B cell (primary cell): ENCODE measurements at regions not wholly inside any gene's neighbourhood (a gene's known extent, or its start where the extent isn't known, plus 50 kb on each side); places are given as distances from the start of the nearest gene placed in this dataset.

ENCODE experiments used
- ATAC-seq: fragments of 200-7000 bp; cut with Tn5 transposase; one replicate; pipeline ENCODE4 v1.10.0; 2021; ENCODE audit warnings: low read depth, mild to moderate bottlenecking, moderate number of reproducible peaks, moderate library complexity
- CTCF ChIA-PET: fragments of 350-600 bp; sonication (Branson Sonifier 250); formaldehyde crosslinking; loops from one replicate; lab custom pipeline; 2021; ENCODE audit warnings: antibody characterized with exemption, inconsistent platforms; lab: Charles Lee
- POLR2A ChIA-PET: fragments of 350-600 bp; sonication (Branson Sonifier 250); formaldehyde crosslinking; loops from one replicate; lab custom pipeline; 2021; ENCODE audit warnings: antibody characterized with exemption; lab: Charles Lee
- DNase-seq: peaks from one replicate; pipeline ENCODE4 v3.0.0; 2013
- H2AFZ ChIP-seq: 2 replicates; pipeline ENCODE4 v1.6.1; 2012; ENCODE audit warnings: mild to moderate bottlenecking, low read depth, low read length; ENCODE audit not compliant: insufficient read depth, poor library complexity, severe bottlenecking
- H3K27ac ChIP-seq, 2 donors: 1 replicate in 1 of 2; 2 replicates in 1 of 2; pipeline ENCODE4 v1.5.1; 2012 to 2013; ENCODE audit warnings: low read length in 2 of 2, mild to moderate bottlenecking in 2 of 2, moderate library complexity in 1 of 2
- H3K27me3 ChIP-seq, 4 experiments: fragments of 200-600 bp in 1 of 4; sonication (generic) in 1 of 4; replicated peaks in 1 of 4; 1 replicate in 2 of 4; 2 replicates in 2 of 4; pipeline versions ENCODE4 v1.6.1 to v1.7.0; 2013 to 2016; ENCODE audit warnings: low read length in 3 of 4, mild to moderate bottlenecking in 2 of 4, mixed read lengths in 1 of 4, moderate library complexity in 1 of 4; ENCODE audit not compliant: insufficient read depth in 4 of 4, control insufficient read depth in 3 of 4; ENCODE audit errors: control extremely low read depth in 1 of 4
- H3K36me3 ChIP-seq, 2 experiments: replicated peaks in 1 of 2; 1 replicate in 1 of 2; 2 replicates in 1 of 2; pipeline versions ENCODE4 v1.6.1 to v1.7.1; 2013; ENCODE audit warnings: low read length in 1 of 2; ENCODE audit not compliant: insufficient read depth in 2 of 2, control insufficient read depth in 1 of 2; ENCODE audit errors: control extremely low read depth in 1 of 2, extremely low read depth in 1 of 2
- H3K4me1 ChIP-seq, 2 donors: fragments of 200-600 bp in 1 of 2; sonication (generic) in 1 of 2; 1 replicate in 1 of 2; 2 replicates in 1 of 2; pipeline versions ENCODE4 v1.5.1 to v1.6.1; 2013 to 2017; ENCODE audit warnings: low read length in 2 of 2; ENCODE audit not compliant: control insufficient read depth in 2 of 2, insufficient read depth in 2 of 2
- H3K4me2 ChIP-seq: replicated peaks from 2 replicates; pipeline ENCODE3; 2012; ENCODE audit warnings: mild to moderate bottlenecking, low read depth, low read length; ENCODE audit not compliant: poor library complexity, severe bottlenecking
- H3K4me3 ChIP-seq, 5 experiments: fragments of 200-600 bp in 1 of 5; sonication (generic) in 1 of 5; 1 replicate in 3 of 5; 2 replicates in 2 of 5; pipeline versions ENCODE4 v1.5.1 to v1.7.0; 2011 to 2016; ENCODE audit warnings: low read length in 4 of 5, mild to moderate bottlenecking in 4 of 5, low read depth in 2 of 5, control low read depth in 1 of 5, moderate library complexity in 1 of 5; ENCODE audit not compliant: insufficient read depth in 1 of 5; ENCODE audit errors: control extremely low read depth in 1 of 5, extremely low read depth in 1 of 5
- H3K79me2 ChIP-seq: fragments of 200-600 bp; sonication (generic); one replicate; pipeline ENCODE4 v1.6.0; 2016; ENCODE audit warnings: low read length; ENCODE audit not compliant: control insufficient read depth, insufficient read depth
- H3K9ac ChIP-seq: fragments of 200-600 bp; sonication (generic); 2 replicates; pipeline ENCODE4 v1.6.1; 2017; ENCODE audit warnings: mild to moderate bottlenecking, low read length, moderate library complexity
- H3K9me3 ChIP-seq, 3 donors: one replicate each; pipeline versions ENCODE4 v1.6.1 to v1.7.1; 2013; ENCODE audit warnings: low read length in 2 of 3; ENCODE audit not compliant: control insufficient read depth in 2 of 3, insufficient read depth in 1 of 3; ENCODE audit errors: control extremely low read depth in 1 of 3
- H4K20me1 ChIP-seq: 2 replicates; pipeline ENCODE4 v1.6.0; 2012; ENCODE audit warnings: mild to moderate bottlenecking, low read length; ENCODE audit not compliant: insufficient read depth, control insufficient read depth, poor library complexity, severe bottlenecking
- H3K27ac Mint-ChIP-seq: one replicate; pipeline ENCODE4 v1.8.0; 2021; ENCODE audit warnings: mixed read lengths
- H3K27me3 Mint-ChIP-seq: one replicate; pipeline ENCODE4 v1.8.0; 2021; ENCODE audit warnings: mixed read lengths
- H3K4me1 Mint-ChIP-seq: one replicate; pipeline ENCODE4 v1.8.0; 2021; ENCODE audit warnings: mixed read lengths
- H3K4me3 Mint-ChIP-seq: one replicate; pipeline ENCODE4 v1.8.0; 2021; ENCODE audit warnings: mixed read lengths
- H3K9me3 Mint-ChIP-seq: one replicate; pipeline ENCODE4 v1.8.0; 2022; ENCODE audit warnings: mixed read lengths; ENCODE audit not compliant: insufficient read depth
- CTCF ChIP-seq: fragments of 200-600 bp; IDR thresholded peaks from one replicate; pipeline ENCODE4 v1.8.0; 2022; ENCODE audit warnings: antibody characterized with exemption, mild to moderate bottlenecking
- EZH2 ChIP-seq: IDR thresholded peaks from 2 replicates; pipeline ENCODE4 v1.6.1; 2012; ENCODE audit warnings: borderline replicate concordance, low read depth, mild to moderate bottlenecking, moderate library complexity, low read length; ENCODE audit not compliant: insufficient read depth, poor library complexity, severe bottlenecking
- WGBS: methylation state at CpG from one replicate; pipeline ENCODE4 v1.1.5; 2013; ENCODE audit warnings: missing lambda C conversion rate; ENCODE audit not compliant: insufficient coverage; 5-methylcytosine and 5-hydroxymethylcytosine counted together
- intact Hi-C: fragments of 100-400 bp; cut with micrococcal nuclease; formaldehyde crosslinking; loops from one replicate; pipeline ENCODE4 v1.10.0; 2022

- Histone ChIP-seq H4K20me1 (no peaks in the 10 kb centered on the region), H3K27ac (no peak overlapping the region), H3K9me3 (no peaks in the 10 kb centered on the region), H3K9ac (peak overlapping the region; percentile 5), H3K79me2 (no peaks in the 10 kb centered on the region), H3K27me3 (no peaks in the 10 kb centered on the region), H3K4me1 (peaks cover 8 to 11% of the 10 kb centered on the region in 2 donors), H3K4me2 (peak overlapping the region; percentile 41), H3K36me3 (no peaks in the 10 kb centered on the region), H2AFZ (peak overlapping the region; percentile 34), H3K4me3 (no peak overlapping the region)
- no peak for ATAC-seq
- Mint-ChIP-seq H3K27me3 (peaks cover 4% of the 10 kb centered on the region), H3K27ac (no peak overlapping the region), H3K4me3 (peak overlapping the region; percentile 2), H3K9me3 (no peaks in the 10 kb centered on the region), H3K4me1 (peaks cover 11% of the 10 kb centered on the region)
- CTCF ChIA-PET, result interaction anchor here (0.5 to 1.1 kb wide), 2 partner anchors 37 to 212 kb away, joined by 3 read pairs; no protein-coding TSS in a partner anchor
- POLR2A ChIA-PET, result no interaction called here
- peak; percentile 30 for DNase-seq
- intact Hi-C loops, result no loop called here
- TF ChIP-seq EZH2, result no peak
- no peak for TF ChIP-seq CTCF
- 61% methylated on average over 6 of the region's 9 CpGs for WGBS
These were observed 357.0 kb downstream of the GADD45G start for GRCh38 chr9:89961616-89962341.

- H3K79me2 ChIP-seq, result no peaks in the 10 kb centered on the region
- CTCF ChIA-PET, result no interaction called here
- no peak overlapping the region for H3K27ac ChIP-seq
- no peak overlapping the region for H3K27ac Mint-ChIP-seq
- H3K27me3 Mint-ChIP-seq, result peaks cover 7% of the 10 kb centered on the region
- H2AFZ ChIP-seq, result no peak overlapping the region
- peaks cover 8 to 11% of the 10 kb centered on the region in 2 donors for H3K4me1 ChIP-seq
- H3K9ac ChIP-seq, result no peak overlapping the region
- no peaks in the 10 kb centered on the region for H3K27me3 ChIP-seq
- ATAC-seq (no peak), DNase-seq (no peak)
- no peak overlapping the region for H3K4me3 ChIP-seq
- no peaks in the 10 kb centered on the region for H3K9me3 ChIP-seq
- H3K4me2 ChIP-seq, result no peak overlapping the region
- peaks cover 11% of the 10 kb centered on the region for H3K4me1 Mint-ChIP-seq
- no peaks in the 10 kb centered on the region for H3K9me3 Mint-ChIP-seq
- H3K36me3 ChIP-seq, result no peaks in the 10 kb centered on the region
- H3K4me3 Mint-ChIP-seq, result no peak overlapping the region
- WGBS, result 87% methylated on average over 3 of the region's 3 CpGs
- TF ChIP-seq EZH2, result no peak
- no peak for TF ChIP-seq CTCF
- POLR2A ChIA-PET, result no interaction called here
- no peaks in the 10 kb centered on the region for H4K20me1 ChIP-seq
- intact Hi-C loops, result no loop called here
These were observed 358.5 kb downstream of the GADD45G start for GRCh38 chr9:89963280-89963679.
